Urinary bladder (tissue), 3 donors: ENCODE measurements at regions not wholly inside any gene's neighbourhood (a gene's known extent, or its start where the extent isn't known, plus 50 kb on each side); places are given as distances from the start of the nearest gene placed in this dataset.

ENCODE experiments used
- DNase-seq: peaks from one replicate; pipeline ENCODE4 v3.0.0-alpha.2; 2015; ENCODE audit errors: extremely low spot score
- H3K27ac ChIP-seq: one replicate; pipeline ENCODE4 v1.5.1; 2013; ENCODE audit warnings: low read depth, mild to moderate bottlenecking, moderate library complexity
- H3K36me3 ChIP-seq: one replicate; pipeline ENCODE4 v1.6.1; 2013; ENCODE audit warnings: mild to moderate bottlenecking, moderate library complexity; ENCODE audit not compliant: insufficient read depth
- H3K4me1 ChIP-seq: one replicate; pipeline ENCODE4 v1.6.1; 2013; ENCODE audit warnings: mild to moderate bottlenecking, moderate library complexity; ENCODE audit not compliant: insufficient read depth
- H3K4me3 ChIP-seq: one replicate; pipeline ENCODE4 v1.5.1; 2013; ENCODE audit warnings: low read depth, low read length
- WGBS: extraction: QIAGEN DNeasy Blood & Tissue Kit; methylation state at CpG from one replicate; pipeline ENCODE4 v1.1.7; 2013; 5-methylcytosine and 5-hydroxymethylcytosine counted together
- donor health status: healthy with polysubstance abuse.
- donor health status: healthy.

DNA sequence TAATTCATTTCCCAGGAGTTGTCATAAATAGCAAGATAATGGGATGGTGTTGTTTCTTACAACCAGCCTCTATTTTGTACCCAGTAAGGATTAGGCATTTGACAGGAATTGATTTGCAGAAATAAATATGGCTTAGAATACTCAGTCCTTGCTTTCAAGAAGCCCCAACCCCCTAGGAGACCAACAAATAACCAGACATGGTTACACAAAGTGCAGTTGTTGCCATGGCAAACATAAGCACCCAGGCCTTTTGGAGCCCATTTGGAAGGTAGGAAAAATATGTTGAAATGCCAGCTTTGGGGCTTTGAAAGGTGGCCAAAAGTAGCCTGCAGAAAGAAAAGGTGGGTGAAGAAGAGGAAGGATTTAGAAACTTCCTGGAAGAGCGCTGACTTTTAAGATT lies 397.5 kb downstream of the CDC14C start:
- H3K4me3 ChIP-seq = no peak overlapping the region
- H3K36me3 ChIP-seq = no peaks in the 10 kb centered on the region
- DNase-seq = no peak
- WGBS = 90% methylated on average over 1 of the region's 1 CpG
- H3K27ac ChIP-seq = no peak overlapping the region
- no peaks in the 10 kb centered on the region for H3K4me1 ChIP-seq

DNA sequence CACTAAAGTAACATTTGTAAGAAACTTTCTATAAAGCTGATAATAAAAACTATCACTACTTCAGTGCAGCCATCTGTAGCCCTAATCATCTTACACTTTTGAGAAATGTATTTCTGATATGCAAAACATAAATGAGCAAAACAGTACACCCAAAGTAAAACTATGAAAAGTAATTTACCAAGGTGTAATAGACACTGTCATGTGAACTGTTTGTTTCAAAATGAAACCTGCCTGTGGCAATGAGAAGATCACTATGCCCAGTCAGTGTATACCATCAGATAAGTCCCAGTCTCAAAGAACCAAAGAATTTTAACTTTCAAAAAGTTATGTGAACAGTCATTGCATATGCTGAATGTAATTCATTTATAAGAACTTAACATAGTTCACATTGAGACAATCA lies 398.1 kb downstream of the CDC14C start:
- DNase-seq = no peak
- Histone ChIP-seq H3K27ac (no peak overlapping the region), H3K4me1 (no peaks in the 10 kb centered on the region), H3K36me3 (no peaks in the 10 kb centered on the region), H3K4me3 (no peak overlapping the region)

GRCh38 chr7:49324040-49324439 lies 399.7 kb downstream of the CDC14C start:
- 64% methylated on average over 3 of the region's 3 CpGs for WGBS

DNA sequence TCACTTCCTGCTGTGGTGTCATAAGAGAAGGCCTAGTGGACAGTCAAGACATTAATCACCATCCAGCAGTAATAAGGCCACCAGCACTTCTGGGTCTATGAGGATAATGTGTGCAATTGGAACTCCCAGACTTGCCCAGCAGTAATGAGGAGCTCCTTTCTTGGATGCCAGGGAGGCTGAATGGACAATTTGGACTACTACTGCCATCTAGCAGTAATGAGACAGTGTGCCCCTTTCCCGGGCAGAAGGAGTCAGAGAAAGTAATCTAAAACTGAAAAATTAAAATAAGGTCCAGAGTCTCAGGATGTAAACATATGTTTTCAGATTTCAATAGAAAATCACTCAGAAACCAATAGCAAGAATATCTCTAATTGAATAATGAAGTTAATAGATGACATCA lies 400.4 kb downstream of the CDC14C start:
- no peak overlapping the region for H3K27ac ChIP-seq
- no peaks in the 10 kb centered on the region for H3K4me1 ChIP-seq
- no peak for DNase-seq
- H3K36me3 ChIP-seq = no peaks in the 10 kb centered on the region
- WGBS = 77% methylated on average over 1 of the region's 1 CpG
- H3K4me3 ChIP-seq = no peak overlapping the region

More at GRCh38 chr7:49324040-49324439, 399.7 kb downstream of the CDC14C start:
- no peak for DNase-seq
- no peak overlapping the region for H3K27ac ChIP-seq
- H3K4me3 ChIP-seq = no peak overlapping the region
- H3K36me3 ChIP-seq = no peaks in the 10 kb centered on the region
- no peaks in the 10 kb centered on the region for H3K4me1 ChIP-seq

DNA sequence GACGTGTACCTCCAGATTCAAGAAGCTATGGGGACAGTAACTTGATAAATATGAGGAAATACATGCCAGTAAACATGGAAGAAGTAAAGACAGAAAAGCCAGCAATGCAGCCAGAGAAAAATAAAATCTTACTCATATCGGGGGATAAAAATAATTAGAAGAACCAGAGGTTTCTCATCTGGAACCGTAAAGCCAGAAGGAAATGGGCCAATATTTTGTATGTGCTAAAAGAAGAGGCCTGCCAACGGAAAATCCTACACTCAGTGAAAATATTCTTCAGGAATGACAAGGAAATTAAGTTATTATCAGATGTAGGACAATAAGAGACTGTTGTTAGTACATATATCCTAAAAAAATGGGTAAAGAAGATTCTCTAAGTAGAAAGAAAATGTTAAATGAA lies 401.2 kb downstream of the CDC14C start:
- no peak for DNase-seq
- no peaks in the 10 kb centered on the region for H3K4me1 ChIP-seq
- no peaks in the 10 kb centered on the region for H3K36me3 ChIP-seq
- H3K27ac ChIP-seq = no peak overlapping the region
- H3K4me3 ChIP-seq = no peak overlapping the region
- 56% methylated on average over 4 of the region's 4 CpGs for WGBS

GRCh38 chr7:49327155-49327554 lies 402.8 kb downstream of the CDC14C start:
- no peak overlapping the region for H3K27ac ChIP-seq
- DNase-seq = no peak
- 89% methylated on average over 8 of the region's 8 CpGs for WGBS
- no peaks in the 10 kb centered on the region for H3K36me3 ChIP-seq
- H3K4me1 ChIP-seq = no peaks in the 10 kb centered on the region
- no peak overlapping the region for H3K4me3 ChIP-seq

DNA sequence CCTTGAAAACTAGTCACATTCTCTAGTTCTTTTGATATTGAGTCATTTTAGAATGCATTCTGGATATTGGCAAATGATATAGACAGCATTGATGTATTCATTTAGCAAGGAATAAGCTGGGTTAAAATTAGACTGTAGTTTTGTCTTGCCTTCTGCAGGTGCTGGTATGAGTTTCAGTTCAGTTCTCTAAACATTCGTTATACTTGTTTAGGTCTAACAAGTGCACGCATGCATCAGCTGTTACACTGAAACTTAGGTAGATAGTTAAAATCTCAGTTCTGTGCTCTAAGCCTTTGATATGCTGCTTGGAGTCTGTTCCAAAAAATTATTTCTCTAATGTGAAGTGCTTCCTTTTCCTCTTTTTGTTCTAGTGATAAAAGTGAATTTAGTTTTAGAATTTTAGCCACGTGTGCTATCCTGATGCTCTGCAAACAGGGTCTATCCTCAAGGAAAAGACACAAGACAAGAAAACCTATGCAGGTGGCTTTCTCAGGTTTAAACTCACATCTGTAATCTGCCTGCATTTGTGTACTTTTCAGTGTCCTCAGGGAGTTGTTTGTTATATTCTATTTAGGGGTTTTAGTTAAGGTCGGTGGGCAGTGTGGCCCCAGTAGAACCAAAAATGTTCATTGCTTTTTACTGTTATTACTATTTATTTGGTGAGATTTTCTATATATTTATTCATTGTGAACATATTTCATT lies 409.0 kb downstream of the CDC14C start:
- H3K36me3 ChIP-seq = no peaks in the 10 kb centered on the region
- H3K4me3 ChIP-seq = no peak overlapping the region
- 79% methylated on average over 4 of the region's 4 CpGs for WGBS
- H3K4me1 ChIP-seq = no peaks in the 10 kb centered on the region
- no peak overlapping the region for H3K27ac ChIP-seq
- no peak for DNase-seq

GRCh38 chr7:49341849-49342248 lies 417.5 kb downstream of the CDC14C start:
- Histone ChIP-seq H3K27ac (no peak overlapping the region), H3K36me3 (no peaks in the 10 kb centered on the region), H3K4me3 (no peak overlapping the region), H3K4me1 (no peaks in the 10 kb centered on the region)
- WGBS = 80% methylated on average over 3 of the region's 3 CpGs
- DNase-seq = no peak

DNA sequence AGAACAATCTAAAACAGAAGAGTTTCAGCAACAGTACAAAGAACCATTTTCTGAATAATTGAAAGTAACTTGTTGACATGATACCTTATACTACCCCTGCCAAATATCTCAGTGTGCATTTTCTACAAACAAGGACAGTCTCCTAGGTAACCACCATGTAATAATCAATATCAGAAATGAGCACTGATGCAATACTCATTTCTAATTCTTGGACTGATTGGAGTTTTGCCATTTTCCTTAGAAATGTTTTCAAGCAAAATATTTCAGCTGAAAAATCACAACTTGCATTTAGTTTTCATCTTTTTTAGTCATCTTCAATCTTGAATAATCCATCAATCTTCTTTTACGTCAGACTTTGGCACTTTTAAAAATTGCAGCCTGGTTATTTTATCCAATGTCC lies 420.2 kb downstream of the CDC14C start:
- Histone ChIP-seq H3K4me1 (no peaks in the 10 kb centered on the region), H3K36me3 (no peaks in the 10 kb centered on the region), H3K27ac (no peak overlapping the region), H3K4me3 (no peak overlapping the region)
- no peak for DNase-seq
- WGBS = 94% methylated on average over 1 of the region's 1 CpG

DNA sequence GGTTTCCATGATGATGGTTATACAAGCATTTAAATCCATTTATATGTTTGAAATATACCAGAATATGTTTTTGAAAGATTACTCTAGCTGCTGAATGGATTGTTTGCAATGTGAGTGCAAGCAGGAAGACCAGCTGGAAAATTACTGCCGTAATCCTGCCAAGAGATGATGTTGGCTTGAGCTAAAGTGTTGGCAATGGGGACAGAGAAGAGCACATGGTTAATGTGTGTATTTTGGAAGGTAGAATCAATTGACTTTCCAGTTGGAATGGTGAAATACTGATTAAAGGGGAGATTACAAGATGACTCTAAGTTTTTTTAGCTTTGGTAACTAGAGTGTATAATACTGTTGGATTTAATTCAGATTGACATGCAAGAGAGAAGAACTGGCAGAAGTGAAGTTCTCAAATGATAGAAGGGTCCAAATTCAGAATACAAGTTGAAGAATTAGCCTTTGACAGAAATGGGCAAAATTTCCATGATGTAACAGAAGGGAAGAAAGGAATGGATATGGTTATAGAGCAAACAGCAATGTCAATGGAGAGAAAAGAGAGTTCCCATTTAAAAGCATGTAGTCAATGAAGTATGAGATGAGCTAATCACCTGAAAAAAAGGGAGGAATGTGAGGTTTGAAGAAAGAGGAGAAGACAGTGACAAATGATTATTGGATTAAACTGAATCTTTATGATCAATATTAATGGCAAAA lies 422.0 kb downstream of the CDC14C start:
- 38% methylated on average over 1 of the region's 1 CpG for WGBS
- H3K27ac ChIP-seq = no peak overlapping the region
- DNase-seq = peak; percentile 21

GRCh38 chr7:49367072-49367471 lies 406.4 kb upstream of the VWC2 start:
- no peak overlapping the region for H3K4me3 ChIP-seq
- WGBS = 49% methylated on average over 2 of the region's 2 CpGs
- H3K4me1 ChIP-seq = no peaks in the 10 kb centered on the region
- no peaks in the 10 kb centered on the region for H3K36me3 ChIP-seq
- no peak for DNase-seq
- H3K27ac ChIP-seq = no peak overlapping the region

More for the DNA sequence above, 422.0 kb downstream of the CDC14C start:
- H3K4me1 ChIP-seq = no peaks in the 10 kb centered on the region
- no peaks in the 10 kb centered on the region for H3K36me3 ChIP-seq
- H3K4me3 ChIP-seq = no peak overlapping the region

GRCh38 chr7:49371771-49372170 lies 401.7 kb upstream of the VWC2 start:
- WGBS = 60% methylated on average over 1 of the region's 1 CpG

GRCh38 chr7:49376817-49377375 lies 396.5 kb upstream of the VWC2 start:
- H3K4me1 ChIP-seq = no peaks in the 10 kb centered on the region
- no peak overlapping the region for H3K4me3 ChIP-seq
- 67% methylated on average over 2 of the region's 2 CpGs for WGBS
- no peaks in the 10 kb centered on the region for H3K36me3 ChIP-seq
- no peak for DNase-seq
- no peak overlapping the region for H3K27ac ChIP-seq

More at GRCh38 chr7:49371771-49372170, 401.7 kb upstream of the VWC2 start:
- Histone ChIP-seq H3K36me3 (no peaks in the 10 kb centered on the region), H3K4me1 (no peaks in the 10 kb centered on the region), H3K27ac (no peak overlapping the region), H3K4me3 (no peak overlapping the region)
- no peak for DNase-seq

DNA sequence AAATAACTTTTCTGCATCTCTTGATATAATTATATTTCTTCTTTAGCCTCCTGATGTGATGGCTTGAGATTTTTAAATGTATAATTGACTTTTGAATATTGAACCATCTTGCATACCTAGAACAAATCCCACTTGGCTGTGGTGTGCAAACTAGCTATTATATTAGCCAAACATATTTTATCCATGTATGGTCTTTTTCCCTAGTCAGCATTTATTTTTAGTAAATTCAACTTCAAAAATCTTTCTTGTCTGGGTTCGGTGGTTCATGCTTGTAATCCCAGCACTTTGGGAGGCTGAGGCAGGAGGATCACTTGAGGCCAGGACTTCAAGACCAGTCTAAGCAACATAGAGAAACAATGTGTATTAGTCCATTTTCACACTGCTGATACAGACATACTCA lies 386.6 kb upstream of the VWC2 start:
- Histone ChIP-seq H3K4me3 (no peak overlapping the region), H3K36me3 (no peaks in the 10 kb centered on the region), H3K27ac (no peak overlapping the region), H3K4me1 (no peaks in the 10 kb centered on the region)
- 86% methylated on average over 1 of the region's 1 CpG for WGBS
- DNase-seq = no peak
